A204.1 (cell line): ENCODE measurements at regions not wholly inside any gene's neighbourhood (a gene's known extent, or its start where the extent isn't known, plus 50 kb on each side); places are given as distances from the start of the nearest gene placed in this dataset.

Experiments used
- FAIRE-seq: peaks from 2 replicates; lab custom pipeline; 2012; peaks lifted over from hg19 to GRCh38; lab: Jason Lieb, UNC

DNA sequence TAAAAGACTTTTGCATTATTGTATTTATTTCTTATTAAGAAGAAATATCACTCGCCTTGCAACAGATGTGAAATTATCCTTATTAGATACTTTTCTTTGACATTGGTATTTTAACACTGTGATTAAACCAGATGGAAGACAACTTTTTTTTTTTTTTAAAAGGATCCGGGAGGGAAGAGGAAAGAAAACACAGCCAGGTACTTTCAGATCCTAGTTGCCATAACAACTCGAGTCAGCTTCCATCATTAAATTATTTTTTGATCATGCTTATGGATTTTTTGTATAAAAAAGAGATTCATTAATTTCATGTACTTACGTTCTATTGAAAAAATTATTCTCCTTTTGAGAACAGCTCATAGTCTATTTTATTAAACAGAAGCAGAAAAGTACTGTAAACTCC lies 515.7 kb downstream of the TBC1D4 start:
- FAIRE-seq, result no peak

- FAIRE-seq, result no peak
Observed at GRCh38 chr13:74945637-74946036, 536.3 kb downstream of the TBC1D4 start.

GRCh38 chr13:74931698-74932433 lies 550.1 kb downstream of the TBC1D4 start:
- no peak for FAIRE-seq

GRCh38 chr13:74930402-74931165 lies 551.4 kb downstream of the TBC1D4 start:
- no peak for FAIRE-seq

DNA sequence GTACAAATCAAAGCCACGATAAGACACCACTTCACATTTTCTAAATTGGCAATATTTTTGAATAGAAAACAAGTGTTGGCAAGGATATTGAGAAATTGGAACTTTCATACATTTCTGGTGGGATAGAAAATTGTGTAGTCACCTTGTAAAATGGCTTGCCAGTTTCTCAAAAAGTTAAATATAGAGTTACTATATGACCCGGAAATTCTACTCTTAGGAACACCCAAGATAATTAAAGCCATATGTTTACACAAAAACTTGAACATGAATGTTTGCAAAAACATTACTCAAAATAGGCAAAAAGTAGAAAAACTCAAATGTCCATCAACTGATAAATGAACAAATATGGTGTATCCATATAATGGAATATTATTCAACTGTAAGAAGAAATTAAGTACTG lies 552.5 kb downstream of the TBC1D4 start:
- FAIRE-seq, result no peak

DNA sequence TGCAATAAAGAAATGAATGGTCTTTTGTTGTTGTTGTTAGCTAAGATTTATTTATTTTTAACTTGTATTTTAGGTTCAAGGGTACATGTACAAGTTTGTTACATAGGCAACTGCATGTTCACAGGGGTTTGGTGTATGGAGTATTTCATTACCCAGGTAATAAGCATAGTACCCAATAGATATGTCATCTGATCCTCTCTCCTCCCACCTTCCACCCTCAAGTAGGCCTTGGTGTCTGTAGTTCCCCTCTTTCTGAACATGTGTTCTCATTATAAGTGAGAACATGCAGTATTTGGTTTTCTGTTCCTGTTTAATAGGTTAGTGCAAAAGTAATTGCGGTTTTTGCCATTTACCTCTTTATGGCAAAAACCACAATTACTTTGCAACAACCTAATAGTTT lies 554.1 kb downstream of the TBC1D4 start:
- FAIRE-seq, result no peak

DNA sequence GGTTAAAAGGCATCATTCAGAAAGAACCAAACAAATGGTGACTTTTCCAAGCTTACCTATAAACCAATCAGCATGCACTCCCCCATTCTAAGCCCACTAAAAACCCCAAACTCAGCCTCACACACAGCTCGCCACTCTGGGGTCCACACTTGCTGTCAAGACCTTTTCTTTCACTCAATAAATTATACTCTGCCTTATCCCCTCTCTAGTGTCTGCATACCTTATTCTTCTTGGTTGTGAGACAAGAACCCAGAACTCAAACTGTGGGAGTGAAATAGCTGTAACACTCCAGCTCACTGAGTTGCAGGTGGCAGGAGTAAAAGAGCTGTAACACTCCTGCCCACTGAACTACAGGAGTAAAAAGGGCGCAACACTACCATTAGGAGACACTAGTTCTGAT lies 559.0 kb downstream of the TBC1D4 start:
- no peak for FAIRE-seq

DNA sequence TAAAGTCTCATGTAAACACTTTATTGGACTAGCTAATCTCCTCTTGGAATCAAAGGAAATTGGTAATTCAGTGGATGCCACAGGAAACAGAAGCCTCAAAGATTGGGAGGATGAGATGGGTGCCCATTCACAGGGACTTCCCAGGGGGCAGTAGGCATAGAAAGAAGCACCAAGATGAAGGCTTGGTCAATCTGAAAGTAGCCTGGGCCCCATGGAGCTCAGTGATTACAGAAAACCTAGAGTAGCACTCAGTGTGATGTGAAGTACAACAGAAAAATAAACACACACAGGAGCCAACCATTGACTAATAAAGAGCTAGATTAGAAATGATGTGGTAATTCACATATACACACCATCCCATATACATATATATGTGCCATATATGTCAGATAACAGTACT lies 560.6 kb downstream of the TBC1D4 start:
- no peak for FAIRE-seq

DNA sequence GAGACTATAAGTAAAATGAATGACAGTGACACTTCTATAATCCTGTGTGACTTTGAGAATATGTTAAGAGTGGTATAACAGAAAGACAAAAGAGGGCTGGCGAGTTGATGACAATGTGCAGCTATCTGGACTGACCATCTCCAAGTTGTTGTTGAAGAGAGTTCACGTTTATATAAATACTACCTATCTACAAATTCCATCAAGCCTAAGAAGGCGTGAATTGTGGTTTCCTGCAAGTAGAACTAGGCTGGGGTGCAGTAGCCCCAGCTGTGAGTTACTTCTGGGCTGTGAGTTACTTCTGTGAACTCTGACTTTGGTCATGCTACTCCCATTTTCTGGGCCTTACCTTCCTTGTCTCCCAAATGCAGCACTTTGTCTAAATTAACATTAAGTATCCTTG lies 561.0 kb downstream of the TBC1D4 start:
- no peak for FAIRE-seq

GRCh38 chr13:74920361-74920760 lies 561.6 kb downstream of the TBC1D4 start:
- FAIRE-seq, result no peak

DNA sequence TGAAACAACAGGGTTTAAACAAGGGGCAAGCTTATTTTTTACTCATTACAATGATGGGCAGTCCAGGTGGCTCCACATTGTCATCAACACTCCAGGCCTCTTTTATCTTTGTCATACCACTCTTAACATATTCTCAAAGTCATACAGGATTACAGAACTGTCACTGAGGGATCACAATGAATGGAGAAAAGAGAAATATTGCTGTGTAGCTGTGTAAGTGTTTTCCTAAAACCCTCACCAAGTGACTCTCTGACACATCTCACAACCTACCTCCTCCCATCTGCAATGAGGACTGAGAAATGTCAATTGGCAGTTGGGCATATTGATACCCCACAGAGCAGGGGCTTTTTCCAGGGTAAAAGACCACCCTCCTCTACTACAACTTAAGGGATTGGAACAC lies 562.1 kb downstream of the TBC1D4 start:
- FAIRE-seq, result no peak

- FAIRE-seq, result no peak
Observed at GRCh38 chr13:74912898-74913297, 569.1 kb downstream of the TBC1D4 start.

DNA sequence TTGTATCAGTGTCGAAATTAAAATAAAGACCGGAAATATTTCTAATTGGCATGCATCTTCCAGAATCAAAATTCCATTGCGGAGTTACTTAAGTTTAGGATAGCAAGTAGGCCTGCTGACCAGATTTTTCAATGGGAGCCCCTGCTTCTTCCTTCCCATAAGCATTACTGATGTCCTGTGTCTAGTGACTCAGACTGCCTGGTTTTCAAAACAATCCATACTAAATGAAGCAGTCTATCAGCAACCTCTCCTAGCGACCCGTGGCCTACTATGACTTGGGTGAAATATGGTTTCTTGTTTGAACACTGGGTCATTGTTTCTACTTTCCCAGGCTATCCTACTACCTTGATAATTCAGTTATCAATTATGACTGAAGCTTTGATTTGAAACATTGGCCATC lies 571.6 kb downstream of the TBC1D4 start:
- no peak for FAIRE-seq

DNA sequence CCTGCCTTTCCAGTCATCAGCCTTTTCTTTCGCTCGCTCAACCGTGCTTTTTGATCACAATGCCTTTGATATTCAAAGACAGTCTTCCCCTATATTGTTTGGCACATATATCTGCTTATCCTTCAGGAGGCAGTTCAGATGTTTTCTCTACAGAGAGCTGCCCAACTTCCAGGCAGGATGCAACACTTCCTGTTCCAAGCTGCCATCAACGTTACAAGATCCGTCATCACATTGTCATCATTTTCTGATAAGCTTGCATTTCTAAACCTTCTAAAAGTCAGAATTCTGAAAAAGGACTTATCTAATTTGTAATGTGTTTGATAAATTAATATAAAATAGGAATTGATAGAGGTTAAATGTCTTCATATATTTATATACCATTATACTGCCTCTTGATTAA lies 574.2 kb downstream of the TBC1D4 start:
- no peak for FAIRE-seq

GRCh38 chr13:74904556-74904955 lies 577.4 kb downstream of the TBC1D4 start:
- FAIRE-seq, result no peak

- FAIRE-seq, result no peak
Observed at GRCh38 chr13:74895042-74895796, 586.8 kb downstream of the TBC1D4 start.

DNA sequence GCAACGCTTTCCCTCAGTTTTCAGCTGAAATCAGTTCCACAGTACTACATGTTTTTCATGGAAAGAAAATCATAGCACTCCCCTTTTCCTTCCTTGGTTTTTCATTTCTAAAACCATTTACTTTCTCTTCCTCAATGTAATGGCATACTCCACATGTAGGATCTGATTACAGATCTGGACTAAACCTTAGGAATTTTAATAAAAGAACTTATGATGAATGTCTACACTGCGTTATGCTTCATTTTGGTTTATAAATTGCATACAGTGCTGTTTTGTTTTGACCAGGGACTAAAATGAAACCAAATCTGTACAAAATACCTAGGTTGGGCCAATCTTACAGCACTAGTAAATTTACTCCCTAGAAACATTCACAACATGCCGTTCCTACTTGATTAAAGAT lies 589.9 kb downstream of the TBC1D4 start:
- no peak for FAIRE-seq

DNA sequence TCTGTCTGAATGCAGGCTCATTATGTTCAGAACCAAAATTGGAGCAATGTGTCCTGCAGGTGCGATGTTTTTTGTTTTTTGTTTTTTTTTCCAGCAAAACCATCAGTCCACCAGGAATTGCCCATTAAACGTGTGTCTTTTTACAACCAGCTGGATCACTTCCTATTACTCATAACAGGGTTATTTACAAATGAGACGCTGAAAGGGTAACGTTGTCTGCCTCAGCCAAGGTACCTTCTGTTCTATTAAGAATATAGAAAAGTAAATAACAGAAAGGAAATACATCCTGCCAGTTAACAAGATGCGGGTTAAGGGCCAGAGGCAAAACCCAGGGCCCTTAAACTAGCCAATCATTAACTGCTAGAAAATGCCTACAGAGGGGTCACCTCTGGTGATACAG lies 590.4 kb downstream of the TBC1D4 start:
- no peak for FAIRE-seq

- FAIRE-seq, result no peak
Observed at GRCh38 chr13:74889321-74889720, 592.6 kb downstream of the TBC1D4 start.

GRCh38 chr13:74886502-74886901 lies 595.5 kb downstream of the TBC1D4 start:
- FAIRE-seq, result no peak

GRCh38 chr13:74883834-74884233 lies 598.1 kb downstream of the TBC1D4 start:
- FAIRE-seq, result no peak

GRCh38 chr13:74871369-74872070 lies 610.4 kb downstream of the TBC1D4 start:
- FAIRE-seq, result no peak

- FAIRE-seq, result no peak
Observed at GRCh38 chr13:74870865-74871264, 611.1 kb downstream of the TBC1D4 start.
